Stimulated activated CD8-positive, alpha-beta memory T cell treated with anti-CD3 and anti-CD28 coated beads, Interleukin-15, amount 100 ng/mL, for 48 hours (primary cell): ENCODE measurements at regions not wholly inside any gene's neighbourhood (a gene's known extent, or its start where the extent isn't known, plus 50 kb on each side); places are given as distances from the start of the nearest gene placed in this dataset.
"Not testable (repeated sequence)": the region's sequence is repeated elsewhere in the genome, so short reads cannot be mapped to it uniquely, and the experiment has no call there.

Source experiments
- DNase-seq, 2 donors: peaks; one replicate each; pipeline ENCODE4 v3.0.0-alpha.2; 2020; ENCODE audit warnings: low read depth in 2 of 2

GRCh38 chr1:206361978-206362543, 108.2 kb upstream of the IKBKE start:
- DNase-seq = not testable (repeated sequence)

GRCh38 chr1:206362994-206363393, 107.3 kb upstream of the IKBKE start:
- DNase-seq = not testable (repeated sequence)

GRCh38 chr1:206365271-206365670, 105.0 kb upstream of the IKBKE start:
- not testable (repeated sequence) for DNase-seq

GRCh38 chr1:206366131-206366530, 104.1 kb upstream of the IKBKE start:
- DNase-seq = not testable (repeated sequence)

GRCh38 chr1:206366772-206367171, 103.5 kb upstream of the IKBKE start:
- not testable (repeated sequence) for DNase-seq

- DNase-seq = not testable (repeated sequence)
Observed at GRCh38 chr1:206367955-206368622, 102.2 kb upstream of the IKBKE start.

GRCh38 chr1:206374725-206375124, 95.6 kb upstream of the IKBKE start:
- not testable (repeated sequence) for DNase-seq

- not testable (repeated sequence) for DNase-seq
Observed at GRCh38 chr1:206375552-206375951, 94.7 kb upstream of the IKBKE start.

GRCh38 chr1:206378506-206378905, 91.8 kb upstream of the IKBKE start:
- not testable (repeated sequence) for DNase-seq

GRCh38 chr1:206379245-206379644, 91.0 kb upstream of the IKBKE start:
- not testable (repeated sequence) for DNase-seq

GRCh38 chr1:206380163-206380790, 90.0 kb upstream of the IKBKE start:
- not testable (repeated sequence) for DNase-seq

- not testable (repeated sequence) for DNase-seq
Observed at GRCh38 chr1:206380791-206381610, 89.3 kb upstream of the IKBKE start.

- peak in 1 of 2 donors; percentile 2 for DNase-seq
Observed at GRCh38 chr1:206384029-206384807, 86.1 kb upstream of the IKBKE start.

GRCh38 chr1:206384891-206385290, 85.4 kb upstream of the IKBKE start:
- DNase-seq = not testable (repeated sequence)

GRCh38 chr1:206387631-206388030, 82.6 kb upstream of the IKBKE start:
- DNase-seq = not testable (repeated sequence)

GRCh38 chr1:206391903-206392302, 78.4 kb upstream of the IKBKE start:
- DNase-seq = not testable (repeated sequence)

- not testable (repeated sequence) for DNase-seq
Observed at GRCh38 chr1:206397501-206397900, 72.8 kb upstream of the IKBKE start.

- DNase-seq = not testable (repeated sequence)
Observed at GRCh38 chr1:206398261-206398660, 72.0 kb upstream of the IKBKE start.

- DNase-seq = not testable (repeated sequence)
Observed at GRCh38 chr1:206403612-206404307, 66.5 kb upstream of the IKBKE start.

GRCh38 chr1:206404309-206405027, 65.8 kb upstream of the IKBKE start:
- DNase-seq = not testable (repeated sequence)
